HL-60 (cell line): ENCODE measurements at regions not wholly inside any gene's neighbourhood (a gene's known extent, or its start where the extent isn't known, plus 50 kb on each side); places are given as distances from the start of the nearest gene placed in this dataset.

ENCODE experiments used
- DNase-seq, 2 experiments: peaks; one replicate each; pipeline ENCODE4 v3.0.0-alpha.2; 2010 to 2020; ENCODE audit warnings: low read depth in 1 of 2, low spot score in 1 of 2
- H3K27ac ChIP-seq: fragments of 250-450 bp; sonication (Bioruptor Pico); replicated peaks from 2 replicates; pipeline ENCODE4 v1.5.1; 2020; ENCODE audit warnings: mild to moderate bottlenecking, moderate library complexity
- H3K27me3 ChIP-seq: fragments of 250-450 bp; sonication (Bioruptor Pico); 2 replicates; pipeline ENCODE4 v1.5.1; 2021; ENCODE audit warnings: mild to moderate bottlenecking, moderate library complexity; ENCODE audit not compliant: insufficient read depth, poor library complexity, severe bottlenecking
- H3K4me3 ChIP-seq: replicated peaks from 2 replicates; pipeline ENCODE4 v1.5.1; 2011; ENCODE audit warnings: mild to moderate bottlenecking, control low read depth, low read length; ENCODE audit not compliant: insufficient read depth
- GABPA ChIP-seq: IDR thresholded peaks from 2 replicates; pipeline ENCODE4 v1.6.1; 2012; ENCODE audit warnings: low read depth
- POLR2AphosphoS5 ChIP-seq: IDR thresholded peaks from 2 replicates; pipeline ENCODE4 v1.6.1; 2012; ENCODE audit warnings: low read depth
- SPI1 ChIP-seq: IDR thresholded peaks from 2 replicates; pipeline ENCODE4 v1.6.1; 2012; ENCODE audit warnings: low read depth, mild to moderate bottlenecking, borderline replicate concordance
- TF ChIP-seq, protein P1 (sequence below): IDR thresholded peaks from one replicate; pipeline ENCODE4 v1.5.1; 2011; ENCODE audit warnings: low read length, control low read depth, inconsistent platforms; ENCODE audit not compliant: insufficient read depth
- TF ChIP-seq, protein P2 (sequence below): IDR thresholded peaks from 2 replicates; pipeline ENCODE4 v1.6.1; 2012; ENCODE audit warnings: low read depth; ENCODE audit not compliant: insufficient replicate concordance

DNA sequence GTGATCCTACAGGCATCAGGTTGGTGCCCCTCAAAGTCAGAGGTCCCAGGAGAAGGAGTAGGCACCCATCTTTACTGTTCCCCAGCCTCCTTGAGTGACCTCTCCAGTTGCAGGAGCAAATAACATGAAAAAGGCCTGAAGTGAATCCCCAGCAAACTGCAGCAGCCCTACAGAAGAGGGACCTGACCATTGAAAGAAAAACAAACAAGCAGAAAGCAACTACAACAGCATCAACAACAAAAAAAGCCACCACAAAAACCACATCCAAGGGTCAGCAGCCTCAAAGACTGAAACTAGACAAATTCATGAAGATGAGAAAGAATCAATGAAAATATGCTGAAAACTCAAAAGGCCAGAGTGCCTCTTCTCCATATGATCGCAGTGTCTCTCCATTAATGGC, 128.7 kb downstream of the ANKRD50 start:
- TF ChIP-seq SPI1 = no peak
- TF ChIP-seq POLR2AphosphoS5 = no peak
- TF ChIP-seq, protein P1, sequence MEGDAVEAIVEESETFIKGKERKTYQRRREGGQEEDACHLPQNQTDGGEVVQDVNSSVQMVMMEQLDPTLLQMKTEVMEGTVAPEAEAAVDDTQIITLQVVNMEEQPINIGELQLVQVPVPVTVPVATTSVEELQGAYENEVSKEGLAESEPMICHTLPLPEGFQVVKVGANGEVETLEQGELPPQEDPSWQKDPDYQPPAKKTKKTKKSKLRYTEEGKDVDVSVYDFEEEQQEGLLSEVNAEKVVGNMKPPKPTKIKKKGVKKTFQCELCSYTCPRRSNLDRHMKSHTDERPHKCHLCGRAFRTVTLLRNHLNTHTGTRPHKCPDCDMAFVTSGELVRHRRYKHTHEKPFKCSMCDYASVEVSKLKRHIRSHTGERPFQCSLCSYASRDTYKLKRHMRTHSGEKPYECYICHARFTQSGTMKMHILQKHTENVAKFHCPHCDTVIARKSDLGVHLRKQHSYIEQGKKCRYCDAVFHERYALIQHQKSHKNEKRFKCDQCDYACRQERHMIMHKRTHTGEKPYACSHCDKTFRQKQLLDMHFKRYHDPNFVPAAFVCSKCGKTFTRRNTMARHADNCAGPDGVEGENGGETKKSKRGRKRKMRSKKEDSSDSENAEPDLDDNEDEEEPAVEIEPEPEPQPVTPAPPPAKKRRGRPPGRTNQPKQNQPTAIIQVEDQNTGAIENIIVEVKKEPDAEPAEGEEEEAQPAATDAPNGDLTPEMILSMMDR = no peak
- TF ChIP-seq, protein P2, sequence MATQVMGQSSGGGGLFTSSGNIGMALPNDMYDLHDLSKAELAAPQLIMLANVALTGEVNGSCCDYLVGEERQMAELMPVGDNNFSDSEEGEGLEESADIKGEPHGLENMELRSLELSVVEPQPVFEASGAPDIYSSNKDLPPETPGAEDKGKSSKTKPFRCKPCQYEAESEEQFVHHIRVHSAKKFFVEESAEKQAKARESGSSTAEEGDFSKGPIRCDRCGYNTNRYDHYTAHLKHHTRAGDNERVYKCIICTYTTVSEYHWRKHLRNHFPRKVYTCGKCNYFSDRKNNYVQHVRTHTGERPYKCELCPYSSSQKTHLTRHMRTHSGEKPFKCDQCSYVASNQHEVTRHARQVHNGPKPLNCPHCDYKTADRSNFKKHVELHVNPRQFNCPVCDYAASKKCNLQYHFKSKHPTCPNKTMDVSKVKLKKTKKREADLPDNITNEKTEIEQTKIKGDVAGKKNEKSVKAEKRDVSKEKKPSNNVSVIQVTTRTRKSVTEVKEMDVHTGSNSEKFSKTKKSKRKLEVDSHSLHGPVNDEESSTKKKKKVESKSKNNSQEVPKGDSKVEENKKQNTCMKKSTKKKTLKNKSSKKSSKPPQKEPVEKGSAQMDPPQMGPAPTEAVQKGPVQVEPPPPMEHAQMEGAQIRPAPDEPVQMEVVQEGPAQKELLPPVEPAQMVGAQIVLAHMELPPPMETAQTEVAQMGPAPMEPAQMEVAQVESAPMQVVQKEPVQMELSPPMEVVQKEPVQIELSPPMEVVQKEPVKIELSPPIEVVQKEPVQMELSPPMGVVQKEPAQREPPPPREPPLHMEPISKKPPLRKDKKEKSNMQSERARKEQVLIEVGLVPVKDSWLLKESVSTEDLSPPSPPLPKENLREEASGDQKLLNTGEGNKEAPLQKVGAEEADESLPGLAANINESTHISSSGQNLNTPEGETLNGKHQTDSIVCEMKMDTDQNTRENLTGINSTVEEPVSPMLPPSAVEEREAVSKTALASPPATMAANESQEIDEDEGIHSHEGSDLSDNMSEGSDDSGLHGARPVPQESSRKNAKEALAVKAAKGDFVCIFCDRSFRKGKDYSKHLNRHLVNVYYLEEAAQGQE = no peak
- no peak for TF ChIP-seq GABPA
- no peaks in the 10 kb centered on the region for H3K27me3 ChIP-seq
- H3K4me3 ChIP-seq = no peak overlapping the region
- no peak for DNase-seq
- no peak overlapping the region for H3K27ac ChIP-seq

DNA sequence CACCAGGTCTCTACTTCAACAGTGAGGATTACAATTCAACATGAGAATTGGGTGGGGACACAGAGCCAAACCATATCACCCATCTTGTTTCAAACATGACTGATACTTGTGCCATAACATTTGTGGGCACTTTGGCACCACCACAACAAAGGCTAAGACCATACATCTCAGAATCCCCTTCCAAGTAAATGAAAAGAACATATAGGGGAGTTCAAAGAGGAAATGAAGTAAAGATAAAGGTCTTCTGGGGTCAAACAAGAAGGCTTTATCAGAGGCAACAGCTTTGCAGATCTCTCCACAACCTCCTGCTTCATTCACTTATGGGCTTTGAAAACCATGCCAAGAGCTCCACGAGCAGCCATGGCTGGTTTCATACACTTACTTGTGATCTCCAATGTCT, 122.7 kb downstream of the ANKRD50 start:
- Histone ChIP-seq H3K4me3 (no peak overlapping the region), H3K27me3 (no peaks in the 10 kb centered on the region), H3K27ac (no peak overlapping the region)
- TF ChIP-seq SPI1 (no peak), POLR2AphosphoS5 (no peak), GABPA (no peak)
- TF ChIP-seq, protein P2 = no peak
- TF ChIP-seq, protein P1 = no peak
- DNase-seq = no peak

DNA sequence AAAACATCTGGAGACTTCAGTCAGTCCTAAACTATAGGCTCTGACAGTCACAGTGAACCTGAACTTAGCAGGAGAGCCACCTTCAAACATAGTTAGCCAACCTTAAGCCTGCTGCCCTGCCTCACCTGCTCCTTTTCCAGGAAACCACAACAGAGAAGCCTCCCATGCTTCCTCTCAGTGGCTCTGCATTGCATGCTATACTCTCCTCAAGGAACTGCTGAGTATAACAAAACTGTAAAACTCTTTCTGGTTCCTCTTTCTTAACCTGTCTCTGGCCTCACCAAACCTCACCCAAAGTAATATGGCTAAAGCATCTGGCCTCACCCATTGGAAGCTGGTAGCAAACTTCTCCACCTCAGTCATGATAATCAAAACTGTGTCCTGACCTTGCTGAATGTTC, 122.1 kb downstream of the ANKRD50 start:
- Histone ChIP-seq H3K27me3 (no peaks in the 10 kb centered on the region), H3K4me3 (no peak overlapping the region), H3K27ac (no peak overlapping the region)
- TF ChIP-seq, protein P1 = no peak
- no peak for TF ChIP-seq GABPA
- no peak for TF ChIP-seq SPI1
- TF ChIP-seq, protein P2 = no peak
- no peak for TF ChIP-seq POLR2AphosphoS5
- DNase-seq = no peak
